DND-41 (cell line): ENCODE measurements at regions not wholly inside any gene's neighbourhood (a gene's known extent, or its start where the extent isn't known, plus 50 kb on each side); places are given as distances from the start of the nearest gene placed in this dataset.

Experiments
- CTCF ChIP-seq: IDR thresholded peaks from 2 replicates; pipeline ENCODE4 v1.5.1; 2012; ENCODE audit warnings: borderline replicate concordance, low read length, moderate library complexity, mild to moderate bottlenecking; ENCODE audit not compliant: poor library complexity, severe bottlenecking; ENCODE audit errors: extremely low read depth
- EZH2 ChIP-seq: IDR thresholded peaks from 3 replicates; pipeline ENCODE4 v1.6.1; 2012; ENCODE audit warnings: borderline replicate concordance, low read depth, mild to moderate bottlenecking, moderate library complexity, low read length, inconsistent platforms; ENCODE audit not compliant: severe bottlenecking

DNA sequence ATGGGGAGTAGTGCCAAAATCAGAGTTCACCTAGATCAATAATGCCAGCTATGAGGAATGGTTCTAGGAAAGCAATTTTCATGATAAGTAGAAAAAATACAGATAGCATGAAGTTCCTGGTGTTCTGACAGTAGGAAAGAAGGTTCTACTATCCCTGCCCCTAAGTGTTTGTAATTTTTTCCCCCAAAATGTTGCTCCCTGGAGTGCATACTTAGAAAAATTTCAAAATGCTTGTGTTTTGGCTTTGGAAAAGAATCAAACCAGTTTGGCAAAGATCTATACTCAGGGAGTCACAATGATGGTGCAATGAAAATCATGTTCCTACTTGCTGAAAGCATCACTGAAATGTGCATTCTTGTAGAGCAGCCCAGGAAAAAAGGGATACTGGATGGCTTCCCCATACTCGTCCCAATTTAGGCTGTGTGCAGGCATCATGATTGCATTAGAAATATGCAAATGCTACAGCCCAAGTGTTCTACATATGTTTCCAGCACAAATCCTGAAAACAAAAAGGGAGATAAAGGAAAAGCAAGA lies 74.7 kb downstream of the LPAR4 start:
- no peak for TF ChIP-seq CTCF
- no peak for TF ChIP-seq EZH2
